ENCODE measurements at regions not wholly inside any gene's neighbourhood (a gene's known extent, or its start where the extent isn't known, plus 50 kb on each side); places are given as distances from the start of the nearest gene placed in this dataset.

DNA sequence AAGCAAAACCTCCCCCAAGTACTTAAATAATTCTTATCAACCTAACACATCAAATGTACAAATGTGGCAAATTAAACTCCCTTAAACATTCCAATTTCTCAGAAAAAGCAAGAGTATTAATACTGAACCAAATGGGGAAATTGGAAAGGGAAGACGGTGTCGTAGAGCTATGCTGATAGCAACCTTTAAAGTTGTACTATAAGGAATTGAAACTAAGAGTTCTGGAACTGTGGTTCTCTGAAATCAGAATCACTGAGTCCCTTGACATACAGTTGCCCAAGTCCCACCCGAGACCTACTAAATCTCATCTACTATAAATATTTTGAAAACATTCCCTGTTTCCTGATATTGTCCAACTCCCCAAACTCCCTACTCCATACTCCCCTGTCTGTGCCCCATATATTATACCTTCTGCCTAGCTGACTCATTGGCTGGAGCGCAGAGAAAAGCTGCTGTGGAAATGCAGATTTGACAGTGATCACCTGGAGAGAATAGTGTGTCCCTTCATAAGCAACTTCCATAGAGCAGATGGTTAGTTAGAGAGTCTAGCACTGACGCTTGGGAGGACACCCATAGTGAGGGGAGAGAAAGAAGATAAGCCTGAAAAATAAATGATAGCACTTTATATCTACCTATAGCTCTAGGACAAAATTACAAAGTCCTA lies 51.4 kb upstream of the ITM2B start:
- ATAC-seq (no peak), DNase-seq (ENCODE audit: low spot score) (no peak)

DNA sequence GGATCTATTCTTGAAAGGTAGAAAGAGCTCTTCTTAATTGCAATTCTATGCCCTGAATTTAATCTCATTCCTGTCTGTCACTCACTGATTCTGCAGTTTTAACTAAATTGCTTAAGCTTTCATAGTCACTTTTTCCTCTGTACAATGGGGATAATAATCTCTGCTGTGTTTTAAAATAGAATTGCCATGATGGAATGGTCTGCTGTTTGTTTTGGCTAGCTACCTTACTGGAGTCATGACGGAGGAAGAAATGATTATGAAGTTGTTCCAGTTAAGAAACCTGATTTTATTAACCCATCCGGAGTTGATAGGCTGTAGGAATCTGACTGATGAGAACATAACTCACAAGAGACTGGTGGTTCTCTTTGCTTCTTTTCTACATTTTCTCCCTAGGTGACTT lies 54.9 kb upstream of the ITM2B start:
- ATAC-seq, result no peak
- DNase-seq (ENCODE audit: low spot score), result no peak

DNA sequence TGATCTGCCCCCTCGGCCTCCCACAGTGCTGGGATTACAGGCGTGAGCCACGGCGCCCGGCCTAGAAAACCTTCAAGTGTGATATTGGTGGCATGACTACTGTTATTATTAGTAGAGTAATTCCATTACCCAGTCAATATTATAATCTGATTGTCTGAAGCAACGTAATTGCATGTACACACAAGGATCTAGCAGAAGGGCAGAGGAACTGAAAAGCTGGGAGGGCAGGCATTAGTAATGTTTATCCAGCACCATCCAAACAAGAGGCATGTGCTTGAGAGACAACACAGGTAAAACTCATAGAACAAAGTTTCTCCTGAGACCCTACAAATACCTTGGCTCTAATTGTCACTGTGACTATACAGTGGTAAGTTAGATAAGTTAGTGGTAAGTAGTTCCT lies 56.2 kb upstream of the ITM2B start:
- no peak for ATAC-seq
- DNase-seq (ENCODE audit: low spot score), result no peak

DNA sequence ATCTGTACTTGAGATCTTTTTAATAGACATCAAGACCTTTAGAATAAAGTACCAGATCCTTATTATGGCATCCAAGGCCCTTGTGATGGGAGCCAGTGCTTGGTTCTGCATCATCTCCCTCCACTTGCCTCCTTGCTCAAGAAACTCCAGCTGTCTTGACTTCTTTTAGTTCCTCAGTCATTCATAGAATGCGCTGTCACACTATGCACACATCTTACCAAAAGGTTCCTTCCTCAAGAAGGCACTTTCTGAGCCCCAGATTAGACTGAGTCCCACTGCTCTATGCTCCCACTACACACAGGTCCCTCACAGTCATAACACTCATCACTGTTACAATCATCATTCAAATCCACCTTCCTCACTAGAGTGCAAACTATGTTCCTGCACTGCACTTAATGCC lies 57.8 kb upstream of the ITM2B start:
- ATAC-seq, result no peak
- no peak for DNase-seq (ENCODE audit: low spot score)

DNA sequence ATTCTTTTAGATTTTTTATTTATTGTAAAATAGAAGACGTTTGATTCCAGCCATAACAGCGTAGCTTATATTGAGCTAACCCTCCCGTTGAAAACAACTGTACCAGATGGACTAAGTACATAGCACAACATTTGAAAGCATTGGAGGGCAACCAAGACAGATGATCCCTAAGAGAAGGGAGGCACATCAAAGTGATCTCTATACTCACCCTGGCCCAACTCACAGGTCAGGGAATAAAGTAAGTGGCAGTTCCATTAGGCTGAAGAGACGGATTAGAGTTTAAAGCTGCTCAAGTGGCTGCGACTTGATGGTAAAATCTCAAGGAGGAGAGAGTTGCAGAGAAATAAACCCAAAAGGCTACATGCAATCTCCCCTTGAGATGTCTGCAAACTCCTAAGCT lies 65.1 kb upstream of the ITM2B start:
- DNase-seq (ENCODE audit: low spot score), result no peak
- no peak for ATAC-seq

DNA sequence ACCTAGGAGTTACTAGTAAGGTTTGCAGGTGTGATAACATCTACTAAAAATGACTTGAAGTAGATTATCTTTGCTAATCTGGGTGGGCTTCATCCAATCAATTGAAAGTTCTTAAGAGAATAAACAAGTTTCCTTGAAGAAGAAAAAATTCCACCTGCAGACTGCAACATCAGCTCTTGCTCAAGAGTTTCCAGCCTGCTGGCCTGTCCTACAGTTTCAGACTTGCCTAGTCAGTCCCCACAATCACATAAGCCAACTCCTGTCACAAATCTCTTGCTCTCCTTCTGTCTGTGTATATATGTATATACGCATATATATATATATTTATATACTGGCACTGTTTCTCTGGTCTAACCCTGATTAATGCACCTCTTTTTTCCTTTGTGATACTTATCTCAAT lies 67.3 kb upstream of the ITM2B start:
- ATAC-seq (no peak), DNase-seq (ENCODE audit: low spot score) (no peak)

DNA sequence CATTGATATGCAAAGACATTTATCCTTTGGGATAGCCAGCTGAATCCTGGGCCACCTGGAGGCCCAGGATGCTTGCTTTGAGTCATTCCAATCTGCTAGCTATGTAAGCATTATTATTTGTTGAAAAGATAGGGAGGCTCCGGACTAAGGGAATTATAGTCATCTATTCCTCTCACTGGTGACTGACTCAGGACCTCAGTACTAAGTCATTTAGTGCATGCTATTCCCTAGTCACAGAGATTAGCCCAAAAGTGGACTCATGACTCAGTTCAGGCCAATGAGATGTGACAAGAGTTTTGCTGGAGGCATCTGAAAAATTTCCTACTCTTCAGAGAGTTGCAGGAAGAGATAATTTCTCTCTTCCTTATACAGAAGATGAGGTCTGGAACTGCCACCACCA lies 67.9 kb upstream of the ITM2B start:
- ATAC-seq, result no peak

DNA sequence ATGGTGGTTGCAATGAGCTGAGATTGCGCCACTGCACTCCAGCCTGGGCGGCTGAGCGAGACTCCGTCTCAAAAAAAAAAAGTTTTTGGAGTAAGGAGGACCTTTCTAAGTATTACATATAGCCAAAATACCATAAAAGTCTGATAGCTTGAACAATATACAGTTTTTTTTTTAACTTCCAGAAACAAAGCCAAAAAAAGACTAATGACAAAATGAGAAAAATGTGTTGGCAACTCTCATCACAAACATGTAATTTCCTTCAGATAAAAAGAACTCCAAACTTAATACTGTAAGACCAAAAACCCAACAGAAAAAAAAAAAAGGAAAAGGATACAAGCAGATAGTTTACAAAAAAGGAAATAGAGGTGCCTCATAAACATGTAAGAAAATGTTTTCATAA lies 68.2 kb upstream of the MED4 start:
- no peak for ATAC-seq

More for the DNA sequence above, 67.9 kb upstream of the ITM2B start:
- no peak for DNase-seq (ENCODE audit: low spot score)

DNA sequence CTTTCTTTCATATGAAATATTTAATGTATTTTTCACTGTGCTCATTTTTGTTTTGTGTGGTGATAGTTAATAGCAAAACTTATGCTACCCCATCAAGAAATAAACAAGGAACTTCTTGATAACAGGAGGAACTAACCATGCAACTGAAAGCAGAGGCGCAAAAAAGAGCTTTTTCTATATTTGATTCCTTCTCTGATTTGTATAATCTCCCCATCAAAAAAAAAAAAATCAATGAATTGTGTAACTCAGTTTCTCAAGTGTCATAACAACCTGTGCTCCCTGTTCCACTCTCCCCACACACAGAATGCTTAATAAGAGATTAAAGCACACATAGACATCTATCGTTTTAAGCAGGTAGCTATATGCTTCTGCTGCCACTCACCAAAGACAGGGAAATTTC lies 67.3 kb upstream of the MED4 start:
- ATAC-seq (no peak), DNase-seq (ENCODE audit: low spot score) (no peak)

More for the DNA sequence above, 68.2 kb upstream of the MED4 start:
- no peak for DNase-seq (ENCODE audit: low spot score)

DNA sequence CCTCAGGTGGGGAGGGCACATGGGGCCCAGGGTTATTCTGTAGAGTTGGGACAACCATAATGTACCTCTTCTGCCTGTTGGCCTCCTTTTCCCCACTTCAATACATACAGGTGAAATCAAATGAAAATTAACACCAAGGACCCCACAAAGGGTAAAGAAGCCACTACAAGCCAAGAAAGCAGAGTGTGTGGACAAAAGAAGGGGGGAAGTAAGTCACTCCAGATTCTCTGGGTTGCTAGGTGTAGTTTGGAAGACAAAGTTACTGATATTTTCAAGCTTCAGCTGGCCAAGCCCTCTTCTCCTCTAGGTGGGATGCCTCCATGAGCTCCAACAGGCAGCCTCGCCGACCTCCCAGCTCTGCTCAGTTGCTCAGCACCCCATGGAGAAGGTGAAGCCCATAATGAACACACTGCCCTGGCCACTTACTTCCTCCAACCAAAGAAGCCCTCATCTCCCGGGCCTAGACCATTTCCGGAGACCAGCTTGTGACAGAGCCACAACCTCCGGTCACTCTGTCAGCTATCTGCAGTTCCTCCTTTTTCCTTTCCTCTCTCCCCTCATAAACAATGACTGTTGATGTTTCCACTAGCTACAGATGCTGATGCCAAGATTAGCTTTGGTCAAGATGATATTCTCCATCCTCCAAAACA lies 66.8 kb upstream of the MED4 start:
- ATAC-seq (peak; percentile 70), DNase-seq (ENCODE audit: low spot score) (peak; percentile 58)

DNA sequence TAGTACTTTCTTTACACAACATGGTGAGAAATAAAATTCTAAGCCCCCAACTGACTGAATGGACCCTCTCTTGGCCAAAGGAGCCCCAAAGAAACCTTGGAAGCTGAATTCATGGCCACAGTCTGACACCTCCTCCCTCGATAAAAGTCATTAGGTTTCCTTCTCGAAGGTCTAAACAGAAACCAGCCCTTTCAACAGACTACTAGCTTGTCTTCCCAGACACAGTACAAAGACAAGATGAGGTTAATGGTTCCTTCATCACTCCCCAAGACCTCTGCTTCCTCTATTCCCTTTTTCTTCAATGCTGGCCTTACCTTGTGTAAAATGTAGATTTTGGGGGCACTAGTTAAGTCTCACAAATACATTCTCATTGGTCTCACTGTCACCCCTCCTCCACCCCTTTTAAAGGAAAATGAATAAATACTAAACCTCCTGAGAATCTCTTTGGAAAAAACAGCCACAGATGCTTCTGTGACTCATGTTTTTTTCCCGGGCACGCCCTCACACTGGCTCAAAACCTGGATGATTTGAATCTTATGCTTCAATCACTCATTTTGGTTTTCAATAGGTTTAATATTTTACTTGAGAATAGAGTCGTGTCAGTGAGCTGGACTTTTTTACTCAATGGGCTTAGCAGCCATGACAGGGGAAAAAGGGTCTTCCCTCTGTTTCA lies 65.8 kb upstream of the MED4 start:
- ATAC-seq (no peak), DNase-seq (ENCODE audit: low spot score) (no peak)

DNA sequence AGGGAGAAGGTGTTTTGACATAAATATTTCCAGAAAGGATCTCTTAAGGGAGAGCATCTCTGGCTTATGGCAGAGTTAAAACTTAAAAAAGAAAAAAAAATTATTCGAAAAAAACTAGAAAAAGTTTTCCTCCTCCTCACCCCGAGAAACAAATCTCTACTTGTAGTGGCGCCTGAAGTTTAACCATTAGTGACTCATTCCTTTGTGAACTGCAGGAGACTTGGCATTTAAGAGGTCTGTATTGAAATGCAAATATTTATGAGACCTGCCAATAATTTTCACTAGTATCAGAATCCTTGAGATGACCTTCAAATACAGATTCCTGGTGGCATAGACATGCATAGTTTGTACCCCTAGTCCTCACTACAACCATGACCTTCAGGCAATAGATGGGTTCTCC lies 64.9 kb upstream of the MED4 start:
- no peak for ATAC-seq

DNA sequence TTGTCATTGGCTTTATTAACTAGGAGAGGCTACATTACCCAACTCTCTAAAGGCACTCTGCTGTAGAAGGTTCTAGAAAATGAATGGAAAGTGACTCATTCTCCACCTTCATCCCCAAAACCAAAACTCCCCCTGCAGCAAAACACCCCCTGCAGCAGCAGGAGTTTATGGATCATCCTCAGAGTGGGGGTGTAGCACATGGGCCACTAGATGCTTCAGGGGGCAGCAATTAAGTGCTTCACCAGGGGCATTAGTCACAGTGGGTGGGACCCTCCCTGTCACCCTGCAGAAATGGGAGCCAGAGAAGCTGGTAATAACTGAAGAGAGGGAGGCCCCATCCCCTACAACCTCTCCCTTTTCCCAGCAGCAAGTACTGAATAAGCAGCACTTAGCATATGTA lies 64.5 kb upstream of the MED4 start:
- no peak for DNase-seq (ENCODE audit: low spot score)
- no peak for ATAC-seq

More for the DNA sequence above, 64.9 kb upstream of the MED4 start:
- no peak for DNase-seq (ENCODE audit: low spot score)

DNA sequence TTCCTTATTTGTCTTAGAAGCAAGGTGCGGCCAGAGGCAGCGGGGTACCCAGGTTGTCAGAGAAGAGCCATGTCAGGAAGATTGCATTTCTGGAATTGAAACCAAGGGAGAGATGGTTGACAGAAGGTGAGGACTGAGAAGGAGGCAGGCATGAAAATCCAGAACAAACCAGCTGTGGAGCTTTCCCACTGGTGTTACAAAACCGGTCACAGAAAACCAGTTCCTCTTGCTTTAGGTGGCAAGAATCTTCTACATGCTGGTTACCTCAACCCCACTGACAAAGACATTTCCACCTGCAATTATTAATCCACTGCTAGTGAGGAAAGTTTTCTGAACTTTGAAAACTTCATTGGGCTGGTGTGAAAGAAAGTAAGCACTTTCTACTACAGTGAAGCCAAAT lies 64.0 kb upstream of the MED4 start:
- no peak for ATAC-seq
- no peak for DNase-seq (ENCODE audit: low spot score)

DNA sequence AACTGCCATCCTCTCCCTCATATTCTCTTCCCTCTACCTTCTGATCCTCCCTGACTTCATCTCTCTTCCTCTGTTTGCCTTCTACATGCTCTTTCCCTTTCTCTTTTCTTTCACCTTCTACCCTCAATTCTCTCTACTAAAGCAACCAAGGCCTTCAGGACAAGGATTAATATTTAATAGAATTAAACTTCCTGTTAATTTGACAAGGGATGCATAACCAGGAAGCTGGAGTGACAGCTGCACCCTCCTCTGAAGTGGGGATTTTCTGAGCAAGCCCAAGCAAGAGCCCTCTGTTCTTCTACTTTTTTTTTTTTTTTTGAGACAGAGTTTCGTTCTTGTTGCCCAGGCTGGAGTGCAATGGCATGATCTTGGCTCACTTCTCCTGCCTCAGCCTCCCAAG lies 63.4 kb upstream of the MED4 start:
- no peak for DNase-seq (ENCODE audit: low spot score)
- ATAC-seq, result no peak

DNA sequence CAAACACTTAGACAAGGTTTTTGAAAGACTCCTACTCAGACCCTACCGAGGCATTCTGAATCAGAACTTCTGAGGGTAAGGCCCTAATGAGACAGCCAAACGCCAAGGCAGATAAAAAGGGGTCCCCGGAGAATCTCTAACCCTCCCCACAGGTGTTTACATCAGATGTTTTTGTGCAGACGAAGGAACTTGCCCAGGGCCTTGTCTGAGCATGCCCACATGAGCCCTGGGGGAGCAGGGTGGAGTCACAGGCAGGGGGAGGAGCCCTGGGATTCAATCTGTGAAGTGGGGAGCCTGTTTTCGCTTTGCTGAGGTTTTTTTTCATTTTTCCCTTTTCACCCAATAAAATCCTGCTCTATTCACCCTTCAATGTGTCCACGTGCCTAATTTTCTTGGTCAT lies 61.6 kb upstream of the MED4 start:
- ATAC-seq, result no peak
- DNase-seq (ENCODE audit: low spot score), result no peak

DNA sequence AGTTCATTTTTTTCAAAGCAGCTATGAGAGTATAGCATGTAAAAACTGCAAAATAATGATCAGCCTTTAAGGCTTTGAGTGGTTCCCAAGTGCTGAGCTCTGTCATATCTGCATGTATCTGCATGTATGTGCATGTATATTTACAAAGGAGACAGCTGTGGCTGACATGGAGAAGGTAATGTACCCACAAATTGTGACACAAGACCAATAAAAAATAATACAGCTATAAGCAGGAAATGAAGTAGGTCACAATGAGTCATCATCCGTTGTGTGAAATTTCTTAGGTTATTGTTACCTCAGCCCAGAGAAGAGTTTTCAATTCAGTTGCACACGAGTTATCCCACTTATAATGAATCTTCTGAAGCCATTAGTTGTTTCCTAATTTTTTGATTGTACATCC lies 60.9 kb upstream of the MED4 start:
- ATAC-seq (no peak), DNase-seq (ENCODE audit: low spot score) (no peak)

DNA sequence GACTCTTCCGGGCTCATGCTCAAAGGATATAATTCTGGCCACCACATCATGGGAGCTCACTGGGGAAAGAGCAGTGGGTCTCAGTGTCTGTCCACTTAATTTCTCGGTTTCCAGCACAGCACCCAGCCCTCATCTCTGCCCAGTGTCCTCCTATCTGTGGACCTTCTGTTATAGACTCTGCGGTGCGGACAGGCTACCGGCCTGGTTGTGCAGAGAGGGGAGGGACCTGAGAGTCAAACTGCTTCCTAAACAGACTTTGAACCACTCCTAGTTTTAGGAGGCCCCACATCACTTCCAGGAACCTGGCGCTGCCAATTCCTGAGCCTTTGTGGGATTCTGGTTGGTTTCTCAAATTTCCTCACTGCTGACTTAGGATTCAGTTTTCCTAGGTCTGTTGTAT lies 59.8 kb upstream of the MED4 start:
- no peak for ATAC-seq
- no peak for DNase-seq (ENCODE audit: low spot score)

DNA sequence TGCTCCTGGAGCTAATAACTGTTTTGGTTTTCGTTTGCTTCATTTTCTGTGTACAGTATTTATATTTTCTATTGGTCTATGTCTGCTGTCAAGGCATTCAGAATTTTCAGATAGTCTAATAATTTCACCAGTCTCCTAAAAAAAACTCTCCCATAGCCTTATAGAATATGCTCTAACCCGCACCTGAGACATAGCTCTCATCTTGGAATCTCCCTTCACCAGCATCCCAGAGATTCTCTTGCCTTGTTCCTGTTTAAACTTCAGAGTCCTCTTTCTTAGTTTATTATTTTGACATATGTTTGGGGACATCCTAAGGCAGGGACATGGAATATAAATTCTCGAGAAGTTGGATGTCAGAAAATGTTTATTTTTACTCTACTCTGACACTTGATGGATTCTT lies 58.3 kb upstream of the MED4 start:
- ATAC-seq, result no peak
- no peak for DNase-seq (ENCODE audit: low spot score)

DNA sequence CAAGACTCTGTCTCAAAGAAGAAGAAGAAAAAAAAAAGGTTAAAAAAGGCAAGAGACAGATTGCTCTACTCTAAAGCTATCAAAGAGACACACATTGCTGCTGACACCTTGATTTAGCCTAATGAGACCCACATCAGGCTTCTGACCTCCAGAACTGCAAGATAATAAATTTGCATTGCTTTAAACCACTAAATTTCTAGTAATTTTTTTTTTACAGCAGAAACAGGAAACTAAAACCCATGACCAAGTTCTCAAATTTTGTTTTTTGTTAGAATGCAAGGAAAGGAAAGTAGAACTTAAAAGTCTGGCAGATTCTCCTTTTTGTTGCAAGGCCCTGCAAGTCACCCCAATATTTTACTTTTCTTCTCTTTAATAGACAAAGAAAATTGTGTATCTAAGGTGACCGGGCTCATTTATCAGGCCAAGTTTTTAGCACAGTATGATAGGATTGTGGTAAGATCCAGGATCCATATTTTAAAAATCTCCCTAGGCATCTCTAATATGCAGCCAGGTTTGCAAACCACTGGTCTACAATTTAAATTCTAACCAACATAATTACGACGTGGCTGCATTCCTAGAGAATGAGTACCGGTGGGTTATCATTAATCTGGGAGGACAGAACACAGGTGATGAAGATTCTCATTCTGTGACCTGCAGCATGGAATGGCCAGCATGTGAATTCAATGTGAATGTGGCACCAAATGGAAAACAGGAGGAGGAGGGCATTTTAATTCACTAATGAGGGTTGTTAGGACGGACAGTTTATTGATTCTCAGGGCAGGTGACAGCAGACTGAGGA lies 56.7 kb upstream of the MED4 start:
- ATAC-seq (no peak), DNase-seq (ENCODE audit: low spot score) (no peak)

DNA sequence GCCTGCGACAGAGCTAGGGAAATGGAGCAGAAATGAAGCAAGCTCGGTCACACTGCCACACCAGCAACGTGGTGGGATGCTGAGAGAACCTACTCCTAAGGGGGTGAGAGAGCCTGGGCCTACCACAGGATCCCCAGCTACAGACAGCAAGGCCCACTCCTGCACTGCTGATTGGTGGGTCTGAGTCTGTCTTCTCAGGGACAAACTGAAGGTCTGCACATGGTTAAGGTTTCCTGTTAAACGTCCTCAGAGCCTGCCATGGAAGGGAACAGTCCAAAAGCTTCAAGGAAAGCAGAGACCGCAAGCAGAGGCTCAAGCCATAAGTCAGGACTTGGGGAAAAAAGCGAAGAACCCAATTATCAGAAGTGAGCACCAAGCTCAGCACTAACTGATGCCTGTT lies 53.5 kb upstream of the MED4 start:
- ATAC-seq (no peak), DNase-seq (ENCODE audit: low spot score) (no peak)

DNA sequence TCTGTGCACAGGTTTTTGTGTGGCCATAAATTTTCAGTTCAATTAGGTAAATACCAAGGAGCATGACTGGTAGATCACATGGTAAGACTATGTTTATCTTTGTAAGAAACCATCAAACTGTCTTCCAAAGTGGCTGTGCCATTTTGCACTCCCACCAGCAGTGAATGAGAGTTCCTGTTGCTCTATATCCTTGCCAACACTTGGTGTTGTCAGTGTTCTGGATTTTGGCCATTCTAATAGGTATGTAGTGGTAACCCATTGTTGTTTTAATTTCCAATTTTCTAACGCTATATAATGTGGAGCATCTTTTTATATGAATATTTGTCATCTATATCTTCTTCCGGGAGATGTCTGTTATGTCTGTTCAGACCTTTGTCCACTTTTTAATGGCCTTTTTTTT lies 51.7 kb upstream of the MED4 start:
- DNase-seq (ENCODE audit: low spot score) (no peak), ATAC-seq (no peak)
